ENCODE measurements at regions not wholly inside any gene's neighbourhood (a gene's known extent, or its start where the extent isn't known, plus 50 kb on each side); places are given as distances from the start of the nearest gene placed in this dataset.
A peak's percentile ranks its signal among the peaks of the same experiment; 100 is the strongest.

GRCh38 chr12:115422845-115423545 is 739.0 kb upstream of the TBX3 start:
- Histone ChIP-seq H3K79me1 (ENCODE audit: low read length) (peaks cover 6% of the 10 kb centered on the region), H2BK5ac (ENCODE audit: low read depth, low read length, poor library complexity) (no peak overlapping the region), H2BK120ac (ENCODE audit: insufficient read depth, low read length, poor library complexity) (peak overlapping the region; percentile 44), H3K18ac (ENCODE audit: low read length) (peak overlapping the region; percentile 16), H3K27me3 (ENCODE audit: insufficient read depth, low read length) (no peaks in the 10 kb centered on the region), H3K4me1 (ENCODE audit: control insufficient read depth in 1 of 2, insufficient read depth in 2 of 2, low read length in 2 of 2) (peaks cover 5 to 6% of the 10 kb centered on the region in 2 experiments), H3K14ac (ENCODE audit: low read length) (no peak overlapping the region), H3K9me3 (ENCODE audit: insufficient read depth, low read depth, low read length) (no peaks in the 10 kb centered on the region), H4K91ac (ENCODE audit: low read depth, low read length) (peak overlapping the region; percentile 84), H4K8ac (ENCODE audit: low read depth, low read length) (peak overlapping the region; percentile 48), H4K12ac (ENCODE audit: low read depth, low read length) (no peak overlapping the region), H2BK12ac (ENCODE audit: low read length) (peak overlapping the region; percentile 63), H3K27ac (ENCODE audit: low read depth, low read length) (peak overlapping the region; percentile 49), H2AFZ (ENCODE audit: insufficient read depth, low read length, poor library complexity) (no peak overlapping the region), H3K36me3 (ENCODE audit: control insufficient read depth in 1 of 2, insufficient read depth in 2 of 2, low read length in 2 of 2) (no peaks in the 10 kb centered on the region), H2AK5ac (ENCODE audit: low read length) (no peak overlapping the region), H3K23ac (ENCODE audit: low read length) (no peak overlapping the region), H3K4me3 (ENCODE audit: low read depth, low read length) (no peak overlapping the region), H3K4ac (ENCODE audit: low read depth, low read length) (no peak overlapping the region), H3K79me2 (ENCODE audit: control insufficient read depth, insufficient read depth, low read length, poor library complexity) (no peaks in the 10 kb centered on the region), H3K9ac (ENCODE audit: low read length) (no peak overlapping the region), H3K4me2 (ENCODE audit: low read length) (peak overlapping the region; percentile 14)
- no peak for DNase-seq

- no peak overlapping the region for H4K8ac ChIP-seq (ENCODE audit: low read depth, low read length)
- no peak overlapping the region for H3K4ac ChIP-seq (ENCODE audit: low read depth, low read length)
- no peak overlapping the region for H3K4me2 ChIP-seq (ENCODE audit: low read length)
- H3K9me3 ChIP-seq (ENCODE audit: insufficient read depth, low read depth, low read length): no peaks in the 10 kb centered on the region
- no peak overlapping the region for H3K27ac ChIP-seq (ENCODE audit: low read depth, low read length)
- peaks cover 6% of the 10 kb centered on the region for H3K79me1 ChIP-seq (ENCODE audit: low read length)
- H2AK5ac ChIP-seq (ENCODE audit: low read length): no peak overlapping the region
- no peaks in the 10 kb centered on the region for H3K79me2 ChIP-seq (ENCODE audit: control insufficient read depth, insufficient read depth, low read length, poor library complexity)
- no peak overlapping the region for H3K18ac ChIP-seq (ENCODE audit: low read length)
- no peak overlapping the region for H4K12ac ChIP-seq (ENCODE audit: low read depth, low read length)
- H3K36me3 ChIP-seq (ENCODE audit: control insufficient read depth in 1 of 2, insufficient read depth in 2 of 2, low read length in 2 of 2): no peaks in the 10 kb centered on the region
- no peak overlapping the region for H3K23ac ChIP-seq (ENCODE audit: low read length)
- no peak overlapping the region for H2BK120ac ChIP-seq (ENCODE audit: insufficient read depth, low read length, poor library complexity)
- H2BK5ac ChIP-seq (ENCODE audit: low read depth, low read length, poor library complexity): no peak overlapping the region
- no peak for DNase-seq
- no peak overlapping the region for H3K14ac ChIP-seq (ENCODE audit: low read length)
- H3K27me3 ChIP-seq (ENCODE audit: insufficient read depth, low read length): no peaks in the 10 kb centered on the region
- no peak overlapping the region for H3K4me3 ChIP-seq (ENCODE audit: low read depth, low read length)
- H3K4me1 ChIP-seq (ENCODE audit: control insufficient read depth in 1 of 2, insufficient read depth in 2 of 2, low read length in 2 of 2): peaks cover 5 to 6% of the 10 kb centered on the region in 2 experiments
- H4K91ac ChIP-seq (ENCODE audit: low read depth, low read length): no peak overlapping the region
- no CpG with 5 or more reads among the region's 9 CpGs for WGBS (ENCODE audit: extremely low coverage, insufficient coverage, insufficient read length)
- H3K9ac ChIP-seq (ENCODE audit: low read length): no peak overlapping the region
- H2BK12ac ChIP-seq (ENCODE audit: low read length): peak overlapping the region; percentile 34
- no peak overlapping the region for H2AFZ ChIP-seq (ENCODE audit: insufficient read depth, low read length, poor library complexity)
Observed at GRCh38 chr12:115421796-115422709, 738.1 kb upstream of the TBX3 start.

GRCh38 chr12:115421350-115421749 is 737.4 kb upstream of the TBX3 start:
- no peak overlapping the region for H2BK5ac ChIP-seq (ENCODE audit: low read depth, low read length, poor library complexity)
- no peak overlapping the region for H3K9ac ChIP-seq (ENCODE audit: low read length)
- DNase-seq: no peak
- H3K18ac ChIP-seq (ENCODE audit: low read length): no peak overlapping the region
- no peak overlapping the region for H3K4me2 ChIP-seq (ENCODE audit: low read length)
- peaks cover 5 to 6% of the 10 kb centered on the region in 2 experiments for H3K4me1 ChIP-seq (ENCODE audit: control insufficient read depth in 1 of 2, insufficient read depth in 2 of 2, low read length in 2 of 2)
- no peak overlapping the region for H4K8ac ChIP-seq (ENCODE audit: low read depth, low read length)
- no peak overlapping the region for H3K4me3 ChIP-seq (ENCODE audit: low read depth, low read length)
- H3K79me2 ChIP-seq (ENCODE audit: control insufficient read depth, insufficient read depth, low read length, poor library complexity): no peaks in the 10 kb centered on the region
- H3K9me3 ChIP-seq (ENCODE audit: insufficient read depth, low read depth, low read length): no peaks in the 10 kb centered on the region
- no peak overlapping the region for H3K23ac ChIP-seq (ENCODE audit: low read length)
- H2BK120ac ChIP-seq (ENCODE audit: insufficient read depth, low read length, poor library complexity): no peak overlapping the region
- no peaks in the 10 kb centered on the region for H3K27me3 ChIP-seq (ENCODE audit: insufficient read depth, low read length)
- H3K14ac ChIP-seq (ENCODE audit: low read length): no peak overlapping the region
- no peak overlapping the region for H4K91ac ChIP-seq (ENCODE audit: low read depth, low read length)
- no peak overlapping the region for H2AK5ac ChIP-seq (ENCODE audit: low read length)
- H2BK12ac ChIP-seq (ENCODE audit: low read length): no peak overlapping the region
- peaks cover 6% of the 10 kb centered on the region for H3K79me1 ChIP-seq (ENCODE audit: low read length)
- no peak overlapping the region for H4K12ac ChIP-seq (ENCODE audit: low read depth, low read length)
- H3K4ac ChIP-seq (ENCODE audit: low read depth, low read length): no peak overlapping the region
- WGBS (ENCODE audit: extremely low coverage, insufficient coverage, insufficient read length): no CpG with 5 or more reads among the region's 1 CpG
- H2AFZ ChIP-seq (ENCODE audit: insufficient read depth, low read length, poor library complexity): no peak overlapping the region
- no peak overlapping the region for H3K27ac ChIP-seq (ENCODE audit: low read depth, low read length)
- H3K36me3 ChIP-seq (ENCODE audit: control insufficient read depth in 1 of 2, insufficient read depth in 2 of 2, low read length in 2 of 2): no peaks in the 10 kb centered on the region

GRCh38 chr12:115419145-115419646 is 735.2 kb upstream of the TBX3 start:
- Histone ChIP-seq H2BK5ac (ENCODE audit: low read depth, low read length, poor library complexity) (no peak overlapping the region), H4K12ac (ENCODE audit: low read depth, low read length) (no peak overlapping the region), H3K4me2 (ENCODE audit: low read length) (no peak overlapping the region), H4K91ac (ENCODE audit: low read depth, low read length) (no peak overlapping the region), H3K9me3 (ENCODE audit: insufficient read depth, low read depth, low read length) (no peaks in the 10 kb centered on the region), H3K14ac (ENCODE audit: low read length) (no peak overlapping the region), H3K79me2 (ENCODE audit: control insufficient read depth, insufficient read depth, low read length, poor library complexity) (no peaks in the 10 kb centered on the region), H3K27ac (ENCODE audit: low read depth, low read length) (no peak overlapping the region), H3K79me1 (ENCODE audit: low read length) (peaks cover 6% of the 10 kb centered on the region), H2BK12ac (ENCODE audit: low read length) (no peak overlapping the region), H3K36me3 (ENCODE audit: control insufficient read depth in 1 of 2, insufficient read depth in 2 of 2, low read length in 2 of 2) (no peaks in the 10 kb centered on the region), H3K4me1 (ENCODE audit: control insufficient read depth in 1 of 2, insufficient read depth in 2 of 2, low read length in 2 of 2) (peaks cover 5 to 6% of the 10 kb centered on the region in 2 experiments), H3K18ac (ENCODE audit: low read length) (no peak overlapping the region), H3K4ac (ENCODE audit: low read depth, low read length) (no peak overlapping the region), H3K9ac (ENCODE audit: low read length) (no peak overlapping the region), H3K23ac (ENCODE audit: low read length) (no peak overlapping the region), H3K27me3 (ENCODE audit: insufficient read depth, low read length) (no peaks in the 10 kb centered on the region), H2BK120ac (ENCODE audit: insufficient read depth, low read length, poor library complexity) (no peak overlapping the region), H2AFZ (ENCODE audit: insufficient read depth, low read length, poor library complexity) (no peak overlapping the region), H2AK5ac (ENCODE audit: low read length) (no peak overlapping the region), H3K4me3 (ENCODE audit: low read depth, low read length) (no peak overlapping the region), H4K8ac (ENCODE audit: low read depth, low read length) (no peak overlapping the region)
- WGBS (ENCODE audit: extremely low coverage, insufficient coverage, insufficient read length): no CpG with 5 or more reads among the region's 1 CpG
- no peak for DNase-seq

Measured in trophoblast cell (in vitro differentiated cells and primary cell).